GM19025 (cell line): ENCODE measurements at regions not wholly inside any gene's neighbourhood (a gene's known extent, or its start where the extent isn't known, plus 50 kb on each side); places are given as distances from the start of the nearest gene placed in this dataset.
"Not testable (repeated sequence)": the region's sequence is repeated elsewhere in the genome, so short reads cannot be mapped to it uniquely, and the experiment has no call there.

Experiments used
- ATAC-seq: cut with Tn5 transposase; IDR thresholded peaks from one replicate; pipeline ENCODE4 v1.9.1; 2021; ENCODE audit warnings: mild to moderate bottlenecking, low read depth, moderate library complexity; ENCODE audit not compliant: unreplicated experiment

- ATAC-seq: no peak
Measured at GRCh38 chr3:75303741-75304140, 360.4 kb upstream of the FRG2C start.

- no peak for ATAC-seq
Measured at GRCh38 chr3:75305901-75306300, 358.2 kb upstream of the FRG2C start.

- not testable (repeated sequence) for ATAC-seq
Measured at GRCh38 chr3:75311306-75311705, 352.8 kb upstream of the FRG2C start.

GRCh38 chr3:75312469-75312868 lies 351.7 kb upstream of the FRG2C start:
- ATAC-seq: not testable (repeated sequence)

GRCh38 chr3:75319776-75320175 lies 344.4 kb upstream of the FRG2C start:
- not testable (repeated sequence) for ATAC-seq

- no peak for ATAC-seq
Measured at GRCh38 chr3:75320369-75320768, 343.8 kb upstream of the FRG2C start.

GRCh38 chr3:75321060-75321459 lies 343.1 kb upstream of the FRG2C start:
- no peak for ATAC-seq

- ATAC-seq: not testable (repeated sequence)
Measured at GRCh38 chr3:75323936-75324335, 340.2 kb upstream of the FRG2C start.

GRCh38 chr3:75325716-75326115 lies 338.4 kb upstream of the FRG2C start:
- ATAC-seq: no peak

- ATAC-seq: no peak
Measured at GRCh38 chr3:75327453-75327852, 336.7 kb upstream of the FRG2C start.

GRCh38 chr3:75329476-75330097 lies 334.5 kb upstream of the FRG2C start:
- ATAC-seq: no peak

GRCh38 chr3:75330446-75330845 lies 333.7 kb upstream of the FRG2C start:
- ATAC-seq: not testable (repeated sequence)

GRCh38 chr3:75332090-75332489 lies 332.0 kb upstream of the FRG2C start:
- not testable (repeated sequence) for ATAC-seq

- ATAC-seq: no peak
Measured at GRCh38 chr3:75332794-75333193, 331.3 kb upstream of the FRG2C start.

- no peak for ATAC-seq
Measured at GRCh38 chr3:75334299-75334698, 329.8 kb upstream of the FRG2C start.

GRCh38 chr3:75337226-75337900 lies 326.8 kb upstream of the FRG2C start:
- ATAC-seq: no peak

- ATAC-seq: no peak
Measured at GRCh38 chr3:75338342-75338741, 325.8 kb upstream of the FRG2C start.

- ATAC-seq: no peak
Measured at GRCh38 chr3:75341324-75342067, 322.6 kb upstream of the FRG2C start.

- no peak for ATAC-seq
Measured at GRCh38 chr3:75342425-75342824, 321.7 kb upstream of the FRG2C start.

GRCh38 chr3:75350536-75350935 lies 313.6 kb upstream of the FRG2C start:
- ATAC-seq: not testable (repeated sequence)

- not testable (repeated sequence) for ATAC-seq
Measured at GRCh38 chr3:75362086-75362784, 301.9 kb upstream of the FRG2C start.
